GM21381 (cell line): ENCODE measurements at regions not wholly inside any gene's neighbourhood (a gene's known extent, or its start where the extent isn't known, plus 50 kb on each side); places are given as distances from the start of the nearest gene placed in this dataset.

ENCODE experiments used
- ATAC-seq: cut with Tn5 transposase; IDR thresholded peaks from one replicate; pipeline ENCODE4 v1.9.1; 2021; ENCODE audit warnings: mild to moderate bottlenecking, moderate library complexity; ENCODE audit not compliant: unreplicated experiment

DNA sequence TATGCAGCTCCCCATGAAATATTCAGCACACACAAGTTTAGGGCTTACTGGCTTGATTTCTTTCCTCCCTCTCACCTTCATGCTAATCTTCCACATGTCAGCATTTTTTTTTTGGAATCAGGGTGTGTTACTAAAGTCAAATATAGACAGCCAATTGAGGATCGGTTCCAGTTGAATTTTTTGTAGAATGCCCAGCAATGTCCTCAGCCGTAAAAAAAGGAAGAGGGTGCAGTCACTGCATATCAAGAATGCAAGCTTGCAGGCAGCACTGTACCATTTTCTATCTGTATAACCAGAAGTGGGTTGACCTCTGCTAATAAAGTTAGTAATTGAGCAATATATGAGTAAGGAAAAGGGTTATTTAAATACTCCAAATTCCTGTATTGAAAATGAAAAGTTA lies 51.4 kb upstream of the CHMP2B start:
- no peak for ATAC-seq

- no peak for ATAC-seq
Observed at GRCh38 chr3:87173776-87174175, 53.3 kb upstream of the CHMP2B start.

DNA sequence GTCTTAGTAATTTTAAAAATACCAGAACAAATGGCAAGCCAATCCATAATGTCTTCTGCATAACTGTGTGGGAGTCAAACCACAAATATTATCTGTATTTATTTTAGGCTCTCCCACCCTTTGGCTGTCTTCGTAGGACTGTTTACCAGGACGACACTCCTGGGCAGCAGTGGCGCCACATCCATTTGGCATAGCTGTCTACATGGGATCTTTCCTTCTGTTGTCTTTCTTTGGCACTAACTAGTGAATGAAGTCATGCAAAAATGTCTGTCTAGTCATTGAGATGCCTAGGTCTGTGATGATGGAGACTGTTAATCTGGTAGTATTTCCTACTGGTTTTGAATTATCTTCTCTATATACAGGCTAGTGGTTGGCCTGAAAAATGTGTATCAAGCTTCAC lies 54.0 kb upstream of the CHMP2B start:
- ATAC-seq = no peak

- ATAC-seq = peak; percentile 71
Observed at GRCh38 chr3:87167628-87168456, 59.3 kb upstream of the CHMP2B start.

- no peak for ATAC-seq
Observed at GRCh38 chr3:87164245-87164644, 62.9 kb upstream of the CHMP2B start.

DNA sequence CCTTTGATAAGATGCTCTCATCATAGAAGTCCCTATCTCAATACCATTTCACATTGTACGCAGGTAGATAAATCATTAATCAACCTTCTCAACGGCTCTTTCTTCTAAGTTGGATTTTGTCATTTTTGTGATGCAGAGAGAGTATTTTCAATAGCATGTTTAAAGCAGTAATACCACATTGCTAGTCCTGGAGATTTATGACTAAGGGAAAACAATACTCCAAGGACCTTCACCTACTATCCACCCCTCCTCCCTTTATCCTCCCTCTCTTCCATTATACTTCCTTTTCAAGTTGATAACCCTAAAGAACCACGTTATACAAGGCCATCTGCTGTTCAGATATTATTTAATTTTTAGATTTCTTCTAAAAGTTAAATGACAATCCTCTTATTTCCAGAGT lies 65.3 kb upstream of the CHMP2B start:
- ATAC-seq = no peak

DNA sequence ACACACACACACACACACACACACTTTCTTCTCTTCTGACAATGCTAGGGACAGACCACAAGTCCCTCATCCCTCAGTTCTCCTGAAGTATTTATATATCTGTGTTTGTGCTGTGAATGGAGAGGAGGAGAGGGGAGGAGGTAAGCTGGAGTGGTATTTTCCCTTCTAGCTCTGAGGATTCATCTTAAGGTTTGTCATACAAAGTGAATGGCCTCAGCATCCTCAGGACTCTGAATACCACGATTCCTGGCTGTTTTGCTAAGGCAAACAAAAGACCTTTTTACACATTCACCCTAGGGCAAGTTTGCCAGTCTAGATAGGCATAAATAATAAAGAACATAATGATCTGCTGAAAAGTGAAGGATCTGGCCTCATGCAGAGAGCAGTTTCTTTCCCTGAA lies 65.7 kb upstream of the CHMP2B start:
- ATAC-seq = no peak

- ATAC-seq = no peak
Observed at GRCh38 chr3:87161013-87161412, 66.1 kb upstream of the CHMP2B start.

DNA sequence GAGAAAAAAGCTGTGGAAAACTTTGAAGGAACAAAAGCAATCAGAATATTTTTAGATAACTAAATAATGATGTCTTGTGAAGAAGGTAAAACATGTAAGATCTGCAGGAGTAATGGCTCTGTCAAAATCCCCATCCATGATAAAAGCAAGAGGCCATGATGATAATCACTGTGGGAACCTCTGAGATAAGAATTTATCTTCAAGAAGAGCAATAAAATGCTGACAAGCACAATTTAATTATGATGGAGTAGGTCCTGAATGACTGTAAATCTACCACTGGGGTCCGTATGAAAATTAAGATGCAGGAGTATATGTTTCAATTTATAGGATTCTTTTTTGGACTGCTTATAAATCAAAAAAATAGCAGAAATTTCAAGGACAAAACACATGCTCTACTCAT lies 68.3 kb upstream of the CHMP2B start:
- no peak for ATAC-seq

DNA sequence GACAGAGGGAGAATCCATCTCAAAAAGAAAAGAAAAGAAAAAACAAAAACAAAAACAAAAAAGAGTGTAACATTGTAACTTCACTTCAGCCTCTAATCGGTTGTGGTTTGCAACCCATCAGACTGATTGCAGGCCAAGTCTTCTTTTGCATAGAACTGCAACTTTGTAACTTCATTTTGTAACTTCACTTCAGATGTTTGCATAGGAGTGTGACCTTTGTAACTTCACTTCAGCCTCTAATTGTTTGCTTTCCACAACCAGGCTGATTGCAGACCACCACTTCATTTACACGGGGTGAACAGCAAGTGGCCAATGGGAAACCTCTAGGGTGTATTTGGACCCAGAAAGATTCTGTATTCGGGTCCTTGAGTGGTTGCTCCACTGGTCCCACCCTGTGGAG lies 79.1 kb upstream of the CHMP2B start:
- no peak for ATAC-seq

DNA sequence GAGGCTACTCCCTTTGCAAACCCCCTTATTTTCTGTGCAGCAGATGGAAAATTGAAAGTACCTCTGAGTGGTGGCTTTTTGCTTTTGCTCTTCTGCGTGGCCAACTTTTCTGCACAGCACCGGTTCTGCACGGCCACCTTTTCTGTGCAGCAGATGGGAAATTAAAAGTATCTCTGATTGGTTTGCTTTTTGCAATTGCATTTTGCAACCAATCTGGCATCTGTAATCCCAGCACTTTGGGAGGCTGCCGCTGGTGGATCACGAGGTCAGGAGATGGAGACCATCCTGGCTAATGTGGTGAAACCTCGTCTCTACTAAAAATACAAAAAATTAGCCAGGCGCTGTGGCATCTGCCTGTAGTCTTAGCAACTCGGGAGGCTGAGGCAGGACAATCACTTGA lies 79.5 kb upstream of the CHMP2B start:
- no peak for ATAC-seq

GRCh38 chr3:87145553-87145952 lies 81.6 kb upstream of the CHMP2B start:
- ATAC-seq = peak; percentile 55

GRCh38 chr3:87136066-87136596 lies 91.0 kb upstream of the CHMP2B start:
- no peak for ATAC-seq

- ATAC-seq = no peak
Observed at GRCh38 chr3:87135412-87135811, 91.7 kb upstream of the CHMP2B start.

DNA sequence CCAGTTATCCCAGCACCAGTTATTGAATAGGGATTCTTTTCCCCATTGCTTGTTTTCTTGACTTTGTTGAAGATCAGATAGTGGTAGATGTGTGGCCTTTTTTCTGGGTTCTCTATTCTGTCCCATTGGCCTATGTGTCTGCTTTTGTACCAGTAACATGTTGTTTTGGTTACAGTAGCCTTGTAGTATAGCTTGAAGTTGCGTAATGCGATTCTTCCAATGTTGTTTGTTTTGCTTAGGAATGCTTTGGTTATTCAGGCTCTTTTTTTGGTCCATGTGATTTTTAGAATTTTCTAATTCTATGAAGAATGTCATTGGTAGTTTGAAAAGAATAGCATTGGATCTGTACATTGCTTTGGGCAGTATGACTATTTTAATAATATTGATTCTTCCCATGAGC lies 94.3 kb upstream of the CHMP2B start:
- ATAC-seq = no peak

DNA sequence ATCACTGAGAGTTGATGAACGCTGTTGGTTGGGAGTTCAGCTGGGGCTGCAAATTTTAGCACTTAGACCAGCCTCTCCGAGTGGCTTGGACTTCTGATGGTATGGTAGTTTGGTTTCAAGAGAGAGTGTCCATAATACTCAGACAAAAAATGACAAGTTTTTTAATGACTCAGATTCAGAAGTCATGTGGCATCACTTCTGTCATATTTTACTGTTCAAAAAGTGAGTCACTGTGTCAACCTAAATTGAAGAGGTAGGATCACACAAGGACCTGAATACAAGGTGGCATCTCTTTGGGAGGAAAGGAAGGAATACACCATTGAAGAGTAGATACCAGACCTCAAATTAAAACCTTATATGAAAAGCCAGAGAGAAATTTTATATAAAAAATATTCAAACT lies 99.1 kb upstream of the CHMP2B start:
- no peak for ATAC-seq

DNA sequence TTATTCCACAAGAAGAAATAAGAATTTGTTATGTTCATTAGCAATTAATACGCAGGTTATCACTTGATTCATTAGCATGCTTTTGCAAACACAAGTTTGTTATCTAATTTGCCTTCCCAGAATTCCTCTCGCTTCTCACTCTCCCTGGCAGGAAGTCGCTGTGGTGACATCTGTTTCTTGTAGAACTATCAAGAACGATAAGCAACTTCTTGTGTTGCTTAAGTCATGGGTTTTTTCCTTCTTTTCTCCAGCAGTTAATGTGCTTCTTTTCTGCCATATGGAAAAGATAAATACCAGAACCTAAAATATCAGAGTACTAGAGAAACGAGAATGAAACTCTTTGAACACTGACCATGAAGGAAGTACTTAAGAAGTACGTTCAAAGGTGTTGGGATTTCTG lies 99.8 kb upstream of the CHMP2B start:
- ATAC-seq = no peak

- ATAC-seq = no peak
Observed at GRCh38 chr3:87126321-87126720, 100.8 kb upstream of the CHMP2B start.

GRCh38 chr3:87125116-87125515 lies 102.0 kb upstream of the CHMP2B start:
- ATAC-seq = no peak

GRCh38 chr3:87122766-87123165 lies 104.3 kb upstream of the CHMP2B start:
- no peak for ATAC-seq

DNA sequence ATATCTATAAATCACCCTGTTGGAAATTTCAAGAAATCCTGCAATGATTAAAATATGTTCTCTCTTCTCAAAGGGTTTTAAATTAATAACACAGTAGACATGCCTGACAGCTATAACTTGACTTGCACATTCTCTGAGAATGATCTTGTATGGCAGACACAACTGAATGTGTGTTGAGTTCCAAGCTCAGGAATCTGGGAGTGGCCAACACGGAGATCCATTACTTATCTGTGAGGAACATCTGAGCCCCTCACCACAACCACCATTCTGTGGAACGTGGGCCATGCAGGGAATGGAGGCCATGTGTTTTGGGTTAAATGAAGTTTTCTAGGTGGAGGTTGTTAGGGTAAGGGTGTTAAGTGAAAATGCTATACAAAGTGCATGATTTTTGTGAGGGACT lies 105.3 kb upstream of the CHMP2B start:
- ATAC-seq = no peak

DNA sequence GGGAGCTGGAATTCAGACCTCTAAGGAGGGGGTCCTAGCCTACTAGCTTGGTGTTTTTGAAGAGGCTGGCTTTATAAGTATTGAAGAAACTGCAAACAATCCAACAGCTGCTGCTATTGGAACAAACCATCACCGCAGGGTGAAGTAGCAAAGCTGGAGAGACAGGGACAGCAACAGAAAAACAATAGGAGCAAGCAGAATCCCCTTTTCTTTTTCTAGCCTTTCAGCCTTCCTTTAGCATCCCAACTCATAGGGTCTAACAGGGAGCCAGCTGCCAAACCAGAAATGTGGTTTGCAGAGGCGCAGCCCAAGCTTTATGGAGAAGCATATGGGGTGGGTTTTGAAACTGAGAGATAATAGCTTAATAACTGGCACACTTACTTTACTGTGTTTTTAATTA lies 106.2 kb upstream of the CHMP2B start:
- ATAC-seq = no peak

- no peak for ATAC-seq
Observed at GRCh38 chr3:87120236-87120635, 106.9 kb upstream of the CHMP2B start.
